HCT116 (cell line): ENCODE measurements at regions not wholly inside any gene's neighbourhood (a gene's known extent, or its start where the extent isn't known, plus 50 kb on each side); places are given as distances from the start of the nearest gene placed in this dataset.

Experiments
- ATAC-seq: fragments of 200-7000 bp; cut with Tn5 transposase; 2 replicates; pipeline ENCODE4 v1.9.1; 2020; ENCODE audit warnings: mild to moderate bottlenecking, moderate library complexity
- BruUV-seq: library from RNA; stranded (reverse); fragments of 400-500 nt; replicated peaks from 2 replicates; lab custom pipeline; 2021; lab: Mats Ljungman, UMichigan
- CTCF ChIA-PET: fragments of 300-600 bp; sonication (Branson Sonifier 250); formaldehyde crosslinking; loops from one replicate; lab custom pipeline; 2021; ENCODE audit warnings: antibody characterized with exemption; lab: Charles Lee
- POLR2A ChIA-PET: fragments of 300-600, 350-600 bp; sonication (Branson Sonifier 250); formaldehyde crosslinking; loops from one replicate; lab custom pipeline; 2021; ENCODE audit warnings: antibody characterized with exemption; lab: Charles Lee
- RAD21 ChIA-PET, 2 experiments: fragments of 300-600 bp; sonication (Branson Sonifier 250); formaldehyde crosslinking; loops; one replicate each; lab custom pipeline; 2023; ENCODE audit warnings: low total read pairs in 2 of 2; ENCODE audit not compliant: uncharacterized antibody in 2 of 2, unreplicated experiment in 2 of 2, low non-redundant PET in 1 of 2; lab: Charles Lee
- DNase-seq: peaks from one replicate; pipeline ENCODE4 v3.0.0-alpha.2; 2010; ENCODE audit warnings: low read depth, low spot score
- H2AFZ ChIP-seq: fragments of 200-600 bp; shearing (Covaris generic), sonication (generic); 2 replicates; pipeline ENCODE4 v1.6.1; 2017; ENCODE audit warnings: low read depth, mixed run types, mixed read lengths, antibody characterized with exemption, low read length; ENCODE audit not compliant: poor library complexity, severe bottlenecking
- H3K27ac ChIP-seq: 2 replicates; pipeline ENCODE4 v1.5.1; 2012; ENCODE audit warnings: low read depth, low read length
- H3K27me3 ChIP-seq: fragments of 200-600 bp; sonication (generic); 2 replicates; pipeline ENCODE4 v1.6.1; 2016; ENCODE audit warnings: mixed run types, low read length, mixed read lengths; ENCODE audit not compliant: insufficient read depth
- H3K36me3 ChIP-seq, 2 experiments: fragments of 200-500 bp in 1 of 2; fragments of 200-600 bp in 1 of 2; sonication (Bioruptor generic) in 1 of 2; sonication (generic) in 1 of 2; 2 replicates each; pipeline versions ENCODE4 v1.5.1 to v1.6.1; 2014 to 2016; ENCODE audit warnings: low read length in 2 of 2, inconsistent platforms in 1 of 2, mixed read lengths in 1 of 2, mixed run types in 1 of 2; ENCODE audit not compliant: insufficient read depth in 2 of 2, control insufficient read depth in 1 of 2
- H3K4me1 ChIP-seq, 2 experiments: fragments of 200-600 bp in 1 of 2; sonication (generic) in 1 of 2; 2 replicates each; pipeline versions ENCODE4 v1.5.1 to v1.6.1; 2012 to 2017; ENCODE audit warnings: low read length in 2 of 2, inconsistent platforms in 1 of 2, mild to moderate bottlenecking in 1 of 2, mixed read lengths in 1 of 2, mixed run types in 1 of 2, moderate library complexity in 1 of 2; ENCODE audit not compliant: insufficient read depth in 2 of 2, control insufficient read depth in 1 of 2
- H3K4me2 ChIP-seq: fragments of 200-600 bp; sonication (generic); 2 replicates; pipeline ENCODE4 v1.6.1; 2017; ENCODE audit warnings: mixed run types, low read length, mixed read lengths
- H3K4me3 ChIP-seq, 2 experiments: fragments of 200-600 bp in 1 of 2; sonication (generic) in 1 of 2; replicated peaks in 1 of 2; 2 replicates each; pipeline ENCODE4 v1.5.1; 2011 to 2016; ENCODE audit warnings: low read length in 2 of 2, control low read depth in 1 of 2, low read depth in 1 of 2, mild to moderate bottlenecking in 1 of 2, mixed read lengths in 1 of 2, mixed run types in 1 of 2
- H3K79me2 ChIP-seq: fragments of 200-600 bp; sonication (generic); 2 replicates; pipeline ENCODE4 v1.6.1; 2017; ENCODE audit warnings: mild to moderate bottlenecking, mixed run types, low read length, moderate library complexity, mixed read lengths; ENCODE audit not compliant: insufficient read depth
- H3K9ac ChIP-seq: fragments of 200-600 bp; sonication (generic); 2 replicates; pipeline ENCODE4 v1.6.1; 2016; ENCODE audit warnings: low read length, mixed read lengths
- H3K9me2 ChIP-seq: fragments of 200-600 bp; sonication (generic), shearing (Covaris generic); 2 replicates; pipeline ENCODE4 v1.6.1; 2017; ENCODE audit warnings: mixed run types, mild to moderate bottlenecking, moderate library complexity; ENCODE audit not compliant: insufficient read depth
- H3K9me3 ChIP-seq, 2 experiments: fragments of 200-500 bp in 1 of 2; fragments of 200-600 bp in 1 of 2; sonication (Bioruptor generic) in 1 of 2; sonication (generic) in 1 of 2; 2 replicates each; pipeline ENCODE4 v1.6.1; 2014 to 2017; ENCODE audit warnings: low read length in 2 of 2, mixed read lengths in 2 of 2, inconsistent platforms in 1 of 2, low read depth in 1 of 2, mild to moderate bottlenecking in 1 of 2, mixed run types in 1 of 2, moderate library complexity in 1 of 2; ENCODE audit not compliant: control insufficient read depth in 1 of 2, insufficient read depth in 1 of 2
- H4K20me1 ChIP-seq: fragments of 200-600 bp; sonication (generic), shearing (Covaris generic); 2 replicates; pipeline ENCODE4 v1.6.1; 2017; ENCODE audit warnings: mixed run types, mild to moderate bottlenecking, moderate library complexity; ENCODE audit not compliant: insufficient read depth
- CBX3 ChIP-seq: IDR thresholded peaks from 2 replicates; pipeline ENCODE4 v1.6.1; 2012; ENCODE audit warnings: low read depth
- CEBPB ChIP-seq: IDR thresholded peaks from 2 replicates; pipeline ENCODE4 v1.6.1; 2012; ENCODE audit warnings: low read depth
- ELF1 ChIP-seq: IDR thresholded peaks from 2 replicates; pipeline ENCODE4 v1.6.1; 2012; ENCODE audit warnings: low read depth, borderline replicate concordance
- JUND ChIP-seq: IDR thresholded peaks from 2 replicates; pipeline ENCODE4 v1.6.1; 2012
- MAX ChIP-seq: IDR thresholded peaks from 2 replicates; pipeline ENCODE4 v1.6.1; 2012
- POLR2AphosphoS5 ChIP-seq: IDR thresholded peaks from 2 replicates; pipeline ENCODE4 v1.6.1; 2011; ENCODE audit warnings: mild to moderate bottlenecking, low read depth, low read length, moderate library complexity
- ZBTB33 ChIP-seq: IDR thresholded peaks from 2 replicates; pipeline ENCODE4 v1.6.1; 2011; ENCODE audit warnings: mild to moderate bottlenecking, low read length, moderate library complexity; ENCODE audit not compliant: insufficient replicate concordance; ENCODE audit errors: extremely low read depth
- intact Hi-C: fragments of 100-400 bp; cut with micrococcal nuclease; formaldehyde crosslinking; loops from 2 replicates; pipeline ENCODE4 v1.10.0; 2022

GRCh38 chr9:96158147-96158546 lies 143.8 kb downstream of the HSD17B3 start:
- no peaks in the 10 kb centered on the region for H3K9me3 ChIP-seq
- TF ChIP-seq ELF1 (no peak), MAX (no peak)
- TF ChIP-seq, all 23 proteins: peak for 0
- Histone ChIP-seq H3K27ac (no peak overlapping the region), H2AFZ (no peak overlapping the region), H3K36me3 (no peaks in the 10 kb centered on the region), H3K79me2 (no peaks in the 10 kb centered on the region), H4K20me1 (no peaks in the 10 kb centered on the region), H3K4me2 (no peak overlapping the region), H3K9me2 (no peaks in the 10 kb centered on the region), H3K9ac (no peak overlapping the region), H3K4me3 (no peak overlapping the region), H3K27me3 (no peaks in the 10 kb centered on the region), H3K4me1 (no peaks in the 10 kb centered on the region)
- ChIA-PET RAD21 (no interaction called here), POLR2A (no interaction called here), CTCF (no interaction called here)
- intact Hi-C loops, result no loop called here
- ATAC-seq (no peak), DNase-seq (no peak)
- no TSS peak for BruUV-seq

- H3K9ac ChIP-seq, result no peak overlapping the region
- H3K27me3 ChIP-seq, result no peaks in the 10 kb centered on the region
- no peak overlapping the region for H3K4me2 ChIP-seq
Observed at GRCh38 chr9:96157675-96158074, 144.3 kb downstream of the HSD17B3 start.

More at GRCh38 chr9:96157675-96158074, 144.3 kb downstream of the HSD17B3 start:
- H3K79me2 ChIP-seq, result no peaks in the 10 kb centered on the region
- CTCF ChIA-PET, result no interaction called here
- POLR2A ChIA-PET, result no interaction called here
- no peaks in the 10 kb centered on the region for H4K20me1 ChIP-seq
- no peak for ATAC-seq
- H3K9me2 ChIP-seq, result no peaks in the 10 kb centered on the region
- H3K4me3 ChIP-seq, result no peak overlapping the region
- intact Hi-C loops, result no loop called here
- BruUV-seq, result no TSS peak
- H3K27ac ChIP-seq, result no peak overlapping the region
- TF ChIP-seq ELF1 (no peak), POLR2AphosphoS5 (no peak), ZBTB33 (no peak), JUND (no peak), CBX3 (no peak), CEBPB (no peak)
- no peaks in the 10 kb centered on the region for H3K9me3 ChIP-seq
- RAD21 ChIA-PET, result no interaction called here
- H2AFZ ChIP-seq, result no peak overlapping the region
- H3K36me3 ChIP-seq, result no peaks in the 10 kb centered on the region
- DNase-seq, result no peak
- H3K4me1 ChIP-seq, result no peaks in the 10 kb centered on the region
